MM.1S (cell line): ENCODE measurements at regions not wholly inside any gene's neighbourhood (a gene's known extent, or its start where the extent isn't known, plus 50 kb on each side); places are given as distances from the start of the nearest gene placed in this dataset.

Experiments
- CTCF ChIP-seq: fragments of 300-600 bp; sonication (generic); IDR thresholded peaks from 2 replicates; pipeline ENCODE4 v1.5.1; 2016; ENCODE audit warnings: antibody characterized with exemption, low read length, mixed read lengths
- EZH2phosphoT487 ChIP-seq: fragments of 300-600 bp; sonication (generic); IDR thresholded peaks from 2 replicates; pipeline ENCODE4 v1.6.1; 2018; ENCODE audit warnings: antibody characterized with exemption, low read length

- TF ChIP-seq CTCF (no peak), EZH2phosphoT487 (no peak)
Observed at GRCh38 chr13:111029957-111030609, 85.0 kb upstream of the ARHGEF7 start.
